Naive B cell (primary cell): ENCODE measurements at regions not wholly inside any gene's neighbourhood (a gene's known extent, or its start where the extent isn't known, plus 50 kb on each side); places are given as distances from the start of the nearest gene placed in this dataset.

Source experiments
- ATAC-seq, 2 donors: fragments of 150-1000 bp; cut with Tn5 transposase; 2 replicates each; pipeline ENCODE4 v1.10.0; 2021; ENCODE audit warnings: low read depth in 2 of 2, mild to moderate bottlenecking in 2 of 2, moderate library complexity in 2 of 2
- DNase-seq: peaks from one replicate; pipeline ENCODE4 v3.0.0; 2022
- H3K27ac Mint-ChIP-seq, 6 donors: one replicate each; pipeline ENCODE4 v1.8.0; 2020 to 2022; ENCODE audit warnings: mild to moderate bottlenecking in 6 of 6, mixed read lengths in 6 of 6, moderate library complexity in 5 of 6, inconsistent platforms in 2 of 6
- H3K27me3 Mint-ChIP-seq, 3 donors: one replicate each; pipeline ENCODE4 v1.8.0; 2021 to 2022; ENCODE audit warnings: mixed read lengths in 3 of 3, mild to moderate bottlenecking in 1 of 3
- H3K36me3 Mint-ChIP-seq, 2 donors: one replicate each; pipeline ENCODE4 v1.8.0; 2020 to 2022; ENCODE audit warnings: mixed read lengths in 2 of 2, inconsistent platforms in 1 of 2, mild to moderate bottlenecking in 1 of 2
- H3K4me1 Mint-ChIP-seq, 3 donors: one replicate each; pipeline ENCODE4 v1.8.0; 2020 to 2022; ENCODE audit warnings: mixed read lengths in 3 of 3, inconsistent platforms in 1 of 3, mild to moderate bottlenecking in 1 of 3, moderate library complexity in 1 of 3
- H3K4me3 Mint-ChIP-seq, 8 donors: one replicate each; pipeline ENCODE4 v1.8.0; 2020 to 2022; ENCODE audit warnings: mild to moderate bottlenecking in 8 of 8, mixed read lengths in 8 of 8, moderate library complexity in 8 of 8, inconsistent platforms in 2 of 8
- H3K9me3 Mint-ChIP-seq, 7 donors: one replicate each; pipeline ENCODE4 v1.8.0; 2020 to 2022; ENCODE audit warnings: mixed read lengths in 7 of 7, mild to moderate bottlenecking in 5 of 7, inconsistent platforms in 2 of 7, moderate library complexity in 1 of 7

DNA sequence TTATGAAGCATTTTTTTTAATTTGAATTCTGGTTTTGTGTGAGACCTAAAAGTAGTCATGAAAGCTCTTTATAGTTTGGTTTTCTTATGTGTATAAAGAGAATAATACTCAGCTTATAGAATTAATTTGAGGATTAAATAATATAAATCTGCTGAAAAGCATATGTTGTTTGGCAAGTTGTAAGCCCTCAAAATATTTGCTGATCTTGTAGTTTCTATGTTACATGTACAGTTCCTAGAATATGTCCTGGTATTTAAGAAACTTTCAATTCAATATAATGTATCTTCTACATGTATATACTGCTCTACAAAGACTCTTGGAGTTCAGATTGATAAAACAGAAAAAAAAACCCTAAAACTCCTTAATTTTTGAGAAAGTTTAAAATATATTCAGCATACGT is 605.5 kb upstream of the FAM98A start:
- Mint-ChIP-seq H3K36me3 (peaks cover 0 to 8% of the 10 kb centered on the region in 2 donors), H3K27me3 (no peaks in the 10 kb centered on the region), H3K4me1 (no peaks in the 10 kb centered on the region), H3K27ac (no peak overlapping the region), H3K9me3 (peaks cover 5 to 22% (median 13%) of the 10 kb centered on the region in 7 donors), H3K4me3 (no peak overlapping the region)
- DNase-seq (no peak), ATAC-seq (no peak)

DNA sequence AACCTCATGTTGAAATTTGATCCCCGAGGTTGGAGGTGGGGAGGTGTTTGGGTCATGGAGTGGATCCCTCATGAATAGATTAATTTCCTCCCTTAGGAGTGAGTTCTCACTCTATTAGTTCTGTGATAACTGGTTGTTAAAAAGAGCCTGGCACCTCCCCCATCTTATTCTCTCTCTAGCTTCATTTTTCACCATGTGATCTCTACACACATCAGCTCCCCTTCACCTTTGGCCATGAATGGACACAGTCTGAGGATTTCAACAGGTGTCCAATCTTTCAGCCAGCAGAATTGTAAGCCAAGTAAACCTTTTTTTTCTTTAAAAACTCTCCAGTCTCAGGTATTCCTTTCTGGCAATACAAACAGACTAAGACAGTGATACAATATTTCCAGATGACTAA is 602.0 kb upstream of the FAM98A start:
- Mint-ChIP-seq H3K9me3 (peaks cover 0 to 22% (median 5%) of the 10 kb centered on the region in 7 donors), H3K4me1 (no peaks in the 10 kb centered on the region), H3K4me3 (no peak overlapping the region), H3K27ac (no peak overlapping the region), H3K27me3 (no peaks in the 10 kb centered on the region), H3K36me3 (no peaks in the 10 kb centered on the region)
- ATAC-seq: no peak
- no peak for DNase-seq

DNA sequence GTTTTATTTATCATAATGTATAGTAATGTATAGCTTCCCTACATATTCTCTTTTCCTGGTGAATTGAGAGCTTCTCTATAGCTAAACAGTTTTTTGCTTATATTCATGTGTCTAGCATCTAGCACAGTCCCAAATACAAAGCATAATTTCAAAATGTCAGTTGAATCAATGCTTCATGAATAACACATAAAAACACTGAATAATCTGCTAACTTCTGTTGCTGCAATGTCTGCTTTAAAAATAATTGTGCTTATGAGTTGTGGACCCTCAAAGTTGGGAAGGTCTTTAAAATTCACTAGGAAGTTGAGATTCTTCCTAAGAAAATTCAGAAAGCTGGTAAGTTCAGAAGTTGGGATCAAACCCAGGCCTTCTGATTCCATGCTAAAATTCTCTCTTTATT is 600.9 kb upstream of the FAM98A start:
- no peak overlapping the region for H3K4me3 Mint-ChIP-seq
- no peaks in the 10 kb centered on the region for H3K27me3 Mint-ChIP-seq
- no peak for ATAC-seq
- H3K27ac Mint-ChIP-seq: no peak overlapping the region
- peaks cover 0 to 22% (median 2%) of the 10 kb centered on the region in 7 donors for H3K9me3 Mint-ChIP-seq
- DNase-seq: no peak
- H3K36me3 Mint-ChIP-seq: no peaks in the 10 kb centered on the region
- H3K4me1 Mint-ChIP-seq: no peaks in the 10 kb centered on the region

DNA sequence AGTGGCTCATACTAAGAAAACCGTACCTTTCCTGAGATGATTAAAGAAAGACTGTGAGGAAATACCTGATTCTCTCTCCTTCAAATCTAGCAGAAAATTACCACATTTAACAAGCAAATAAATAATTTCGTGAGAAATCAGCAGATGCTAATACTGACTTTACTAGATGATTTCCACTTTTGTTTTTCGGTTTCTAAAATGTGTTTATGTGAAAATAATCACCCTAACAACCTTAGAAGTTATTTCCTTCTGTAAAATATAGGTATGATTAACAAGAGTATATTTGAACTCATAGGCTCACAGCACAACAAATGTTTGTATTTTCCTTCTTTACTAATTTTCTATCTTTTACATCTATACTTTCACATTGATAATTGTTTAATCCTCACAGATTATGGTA is 594.1 kb upstream of the FAM98A start:
- H3K27me3 Mint-ChIP-seq: no peaks in the 10 kb centered on the region
- no peaks in the 10 kb centered on the region for H3K4me1 Mint-ChIP-seq
- peaks cover 0 to 19% (median 0%) of the 10 kb centered on the region in 7 donors for H3K9me3 Mint-ChIP-seq
- no peaks in the 10 kb centered on the region for H3K36me3 Mint-ChIP-seq
- ATAC-seq (no peak), DNase-seq (no peak)
- no peak overlapping the region for H3K27ac Mint-ChIP-seq
- no peak overlapping the region for H3K4me3 Mint-ChIP-seq

DNA sequence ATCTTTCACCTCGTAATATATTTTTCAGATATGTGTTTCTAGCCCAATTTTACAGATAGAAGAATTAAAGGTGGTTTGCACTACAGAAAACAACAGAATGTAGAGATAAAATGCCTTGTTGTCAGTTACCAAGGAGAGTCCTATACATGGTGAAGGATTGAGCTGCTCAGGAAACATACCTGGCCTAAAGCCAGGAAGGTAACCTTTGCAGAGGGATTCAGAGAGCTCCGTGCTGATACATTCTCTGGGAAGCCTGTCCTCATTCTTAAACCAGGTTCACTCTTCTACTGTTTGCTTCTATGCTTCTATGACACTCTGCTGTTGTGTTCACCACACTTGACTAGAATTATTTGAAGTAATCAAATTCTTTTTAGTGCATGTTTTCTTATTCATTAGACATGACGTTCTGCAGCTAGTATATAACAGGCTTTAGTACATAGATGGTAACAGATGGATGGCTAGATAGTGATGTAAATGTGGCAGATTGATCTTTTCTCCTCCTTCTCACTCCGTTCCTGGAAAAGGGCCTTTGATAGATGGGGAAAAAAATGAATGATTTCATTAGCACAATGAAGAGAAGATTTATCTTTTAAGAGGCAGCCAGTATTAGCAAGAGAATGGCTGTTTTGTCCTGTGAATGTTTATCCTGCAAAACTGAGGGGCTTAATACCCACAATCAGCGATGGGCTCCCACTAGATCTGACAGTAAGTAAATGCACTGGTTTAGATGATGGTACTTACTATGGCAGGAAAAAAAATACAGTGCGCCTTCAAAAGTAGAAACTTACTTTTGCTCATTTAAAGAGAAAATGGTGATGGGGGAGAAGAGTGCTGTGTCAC is 589.6 kb upstream of the FAM98A start:
- no peaks in the 10 kb centered on the region for H3K27me3 Mint-ChIP-seq
- no peaks in the 10 kb centered on the region for H3K4me1 Mint-ChIP-seq
- H3K4me3 Mint-ChIP-seq: no peak overlapping the region
- H3K27ac Mint-ChIP-seq: no peak overlapping the region
- H3K36me3 Mint-ChIP-seq: no peaks in the 10 kb centered on the region
- DNase-seq (no peak), ATAC-seq (no peak)
- peaks cover 0 to 10% (median 3%) of the 10 kb centered on the region in 7 donors for H3K9me3 Mint-ChIP-seq

DNA sequence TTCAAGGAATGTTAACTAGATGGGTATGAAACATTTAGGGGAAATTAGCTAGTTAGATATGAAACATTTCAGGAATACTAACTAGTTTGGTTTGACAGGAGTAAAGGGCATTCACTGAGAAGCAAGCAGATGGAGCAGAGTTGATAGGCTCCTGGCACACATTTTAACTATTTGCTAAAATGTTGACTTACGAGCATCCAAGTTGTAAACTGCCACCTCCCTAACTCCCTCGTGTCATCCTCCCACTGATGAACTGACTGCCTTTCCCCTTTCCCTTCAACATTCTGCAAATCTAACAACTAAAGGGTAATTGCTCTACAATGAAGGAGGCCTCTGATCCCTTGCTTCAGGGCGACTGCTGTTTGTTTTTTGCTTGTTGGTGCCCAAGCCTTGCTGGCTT is 580.4 kb upstream of the FAM98A start:
- H3K27ac Mint-ChIP-seq: no peak overlapping the region
- DNase-seq (no peak), ATAC-seq (no peak)
- H3K4me1 Mint-ChIP-seq: no peaks in the 10 kb centered on the region
- peaks cover 0 to 4% (median 0%) of the 10 kb centered on the region in 3 donors for H3K27me3 Mint-ChIP-seq
- peaks cover 0 to 13% (median 7%) of the 10 kb centered on the region in 7 donors for H3K9me3 Mint-ChIP-seq
- no peak overlapping the region for H3K4me3 Mint-ChIP-seq
- no peaks in the 10 kb centered on the region for H3K36me3 Mint-ChIP-seq

DNA sequence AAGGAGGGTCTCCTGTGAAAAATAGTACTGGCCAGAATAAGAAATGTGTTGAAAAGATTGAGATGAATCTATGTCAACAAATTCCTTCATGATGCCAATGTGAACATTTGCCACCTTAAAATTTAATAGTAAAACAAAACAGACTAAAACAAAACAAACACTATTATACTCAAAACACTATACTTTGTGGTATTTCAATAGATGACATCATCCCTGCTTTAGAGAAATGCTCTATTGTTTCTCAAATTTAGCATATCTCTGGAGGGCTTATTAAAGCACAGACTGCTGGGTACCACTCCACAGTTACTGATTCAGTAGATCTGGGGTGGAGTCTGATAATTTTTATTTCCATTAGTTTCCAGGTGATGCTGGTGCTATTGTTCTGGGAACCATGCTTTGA is 579.4 kb upstream of the FAM98A start:
- H3K4me3 Mint-ChIP-seq: no peak overlapping the region
- no peak for DNase-seq
- peaks cover 0 to 8% (median 5%) of the 10 kb centered on the region in 7 donors for H3K9me3 Mint-ChIP-seq
- peaks cover 0 to 4% (median 0%) of the 10 kb centered on the region in 3 donors for H3K27me3 Mint-ChIP-seq
- H3K4me1 Mint-ChIP-seq: no peaks in the 10 kb centered on the region
- H3K36me3 Mint-ChIP-seq: no peaks in the 10 kb centered on the region
- no peak for ATAC-seq
- H3K27ac Mint-ChIP-seq: no peak overlapping the region

DNA sequence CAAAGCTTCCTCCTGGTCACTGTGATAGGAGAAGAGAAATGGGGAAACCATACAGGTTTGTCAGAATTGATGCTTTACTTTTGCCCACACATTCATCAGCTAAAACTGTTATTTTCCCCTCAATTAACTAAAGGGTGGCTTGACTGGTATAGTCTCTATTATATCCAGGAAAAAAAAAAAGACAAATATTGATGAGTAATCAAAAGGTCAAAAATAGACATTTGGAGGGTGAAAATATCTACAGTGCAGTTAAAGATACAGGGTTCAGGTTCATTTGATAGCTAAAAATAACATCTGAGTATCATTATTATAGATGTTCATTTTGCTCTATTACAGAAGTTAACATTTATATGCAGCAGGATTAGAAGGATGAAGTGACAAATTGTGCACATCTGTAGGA is 577.6 kb upstream of the FAM98A start:
- no peak overlapping the region for H3K4me3 Mint-ChIP-seq
- H3K27ac Mint-ChIP-seq: no peak overlapping the region
- no peaks in the 10 kb centered on the region for H3K4me1 Mint-ChIP-seq
- DNase-seq (no peak), ATAC-seq (no peak)
- H3K36me3 Mint-ChIP-seq: no peaks in the 10 kb centered on the region
- peaks cover 0 to 4% (median 0%) of the 10 kb centered on the region in 3 donors for H3K27me3 Mint-ChIP-seq
- H3K9me3 Mint-ChIP-seq: peaks cover 1 to 10% (median 6%) of the 10 kb centered on the region in 7 donors

DNA sequence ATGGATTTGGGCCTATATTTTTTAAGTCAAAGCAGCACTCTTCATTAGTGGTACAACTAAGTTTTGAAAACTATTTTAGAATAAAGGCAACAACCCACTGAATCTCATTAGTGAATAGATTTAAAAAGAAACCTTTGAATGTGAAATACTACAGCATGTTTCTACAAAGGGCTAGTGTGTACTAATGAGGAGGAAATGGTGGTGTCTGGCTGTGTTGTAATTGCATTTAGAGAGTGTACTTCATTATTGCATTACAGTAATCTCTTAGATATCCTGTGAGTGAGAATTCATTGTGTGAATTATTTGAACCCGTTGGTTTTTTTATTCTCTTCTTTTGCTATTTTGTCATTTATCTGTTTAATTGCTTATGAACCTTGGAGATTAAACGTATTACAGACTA is 575.4 kb upstream of the FAM98A start:
- no peak for ATAC-seq
- Mint-ChIP-seq H3K4me3 (no peak overlapping the region), H3K4me1 (no peaks in the 10 kb centered on the region), H3K27me3 (peaks cover 0 to 4% (median 0%) of the 10 kb centered on the region in 3 donors), H3K27ac (no peak overlapping the region), H3K36me3 (no peaks in the 10 kb centered on the region), H3K9me3 (peaks cover 3 to 26% (median 10%) of the 10 kb centered on the region in 7 donors)
- DNase-seq: no peak

DNA sequence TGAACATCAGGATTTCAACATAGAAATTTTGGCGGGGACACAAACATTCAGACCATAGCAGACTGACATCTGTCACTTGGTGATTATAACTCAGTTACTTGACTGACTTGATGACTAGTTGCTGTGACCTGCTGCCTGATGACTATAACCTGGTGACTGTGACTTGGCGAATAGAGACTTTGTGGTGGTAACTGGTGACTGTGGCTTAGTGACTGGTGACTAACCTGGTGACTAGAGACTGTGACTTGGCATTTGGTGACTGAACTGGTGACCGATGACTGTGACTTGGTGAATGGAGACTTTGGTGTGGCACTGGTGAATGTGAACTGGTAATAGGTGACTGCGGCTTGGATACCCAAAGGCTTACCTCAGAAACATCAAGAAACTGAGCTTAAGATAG is 563.1 kb upstream of the FAM98A start:
- DNase-seq (no peak), ATAC-seq (no peak)
- Mint-ChIP-seq H3K27ac (no peak overlapping the region), H3K9me3 (peaks cover 0 to 2% (median 0%) of the 10 kb centered on the region in 7 donors), H3K27me3 (no peaks in the 10 kb centered on the region), H3K36me3 (no peaks in the 10 kb centered on the region), H3K4me3 (no peak overlapping the region), H3K4me1 (no peaks in the 10 kb centered on the region)

DNA sequence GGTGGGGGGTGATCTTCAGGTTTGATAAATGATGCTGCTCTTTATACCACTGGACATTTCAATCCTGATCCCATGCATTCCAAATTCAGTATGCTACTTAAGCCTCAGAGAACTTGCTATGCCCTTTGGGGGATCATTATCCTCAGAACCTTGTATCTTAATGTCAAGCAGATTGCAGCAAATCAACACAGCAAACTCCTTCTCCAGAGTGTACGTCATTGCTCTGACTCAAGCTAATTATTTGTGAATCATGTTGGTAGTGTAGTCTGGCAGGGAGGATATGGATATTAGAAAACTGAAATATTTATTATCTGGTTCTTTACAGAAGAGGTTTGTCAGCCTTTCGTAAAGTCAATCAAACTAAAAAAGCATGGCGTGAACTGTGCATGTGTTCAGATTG is 562.5 kb upstream of the FAM98A start:
- DNase-seq (no peak), ATAC-seq (no peak)
- Mint-ChIP-seq H3K9me3 (peaks cover 0 to 2% (median 0%) of the 10 kb centered on the region in 7 donors), H3K4me1 (no peaks in the 10 kb centered on the region), H3K36me3 (no peaks in the 10 kb centered on the region), H3K4me3 (no peak overlapping the region), H3K27ac (no peak overlapping the region), H3K27me3 (no peaks in the 10 kb centered on the region)

DNA sequence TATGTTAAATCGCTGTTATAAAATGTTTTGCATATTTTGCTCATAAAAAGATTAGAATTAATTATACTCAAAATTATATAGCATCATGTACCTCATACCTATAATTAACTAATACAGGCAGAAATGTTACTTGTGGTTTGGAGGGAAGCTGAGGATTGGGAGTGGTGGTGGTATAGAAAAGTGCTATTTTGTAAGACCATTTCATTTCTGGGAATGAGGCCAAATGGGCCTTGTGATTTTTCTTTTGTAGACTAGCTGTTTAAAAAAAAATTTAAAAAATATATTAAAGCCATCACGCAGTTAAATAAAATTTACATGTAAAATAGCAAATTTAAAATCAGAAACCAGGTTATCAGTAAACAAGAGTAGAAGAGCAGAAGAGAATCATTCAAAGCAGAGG is 560.8 kb upstream of the FAM98A start:
- Mint-ChIP-seq H3K27me3 (no peaks in the 10 kb centered on the region), H3K4me1 (no peaks in the 10 kb centered on the region), H3K36me3 (no peaks in the 10 kb centered on the region), H3K27ac (no peak overlapping the region), H3K4me3 (no peak overlapping the region), H3K9me3 (peaks cover 0 to 2% (median 0%) of the 10 kb centered on the region in 7 donors)
- ATAC-seq (no peak), DNase-seq (no peak)

DNA sequence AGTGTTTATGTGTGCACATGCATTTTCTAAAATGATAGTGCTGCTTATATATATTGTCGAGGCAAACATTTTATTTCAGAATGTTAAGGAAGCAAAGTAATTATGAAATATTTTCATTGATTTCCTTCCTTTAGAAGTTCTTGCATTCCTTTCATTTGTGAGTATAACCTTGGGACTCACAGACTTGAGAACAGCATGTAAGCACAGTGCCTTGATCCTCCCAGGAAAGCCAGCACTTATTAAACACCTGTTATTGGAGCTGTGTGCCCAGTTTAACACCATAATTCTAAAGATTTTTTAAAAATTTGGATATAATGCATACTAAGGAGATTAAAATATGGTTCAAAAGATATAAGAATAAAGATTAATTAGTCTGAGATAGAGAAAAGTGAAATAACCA is 554.4 kb upstream of the FAM98A start:
- no peak for DNase-seq
- no peaks in the 10 kb centered on the region for H3K4me1 Mint-ChIP-seq
- H3K4me3 Mint-ChIP-seq: no peak overlapping the region
- H3K9me3 Mint-ChIP-seq: peaks cover 2 to 13% (median 5%) of the 10 kb centered on the region in 7 donors
- no peak overlapping the region for H3K27ac Mint-ChIP-seq
- ATAC-seq: no peak
- no peaks in the 10 kb centered on the region for H3K27me3 Mint-ChIP-seq
- no peaks in the 10 kb centered on the region for H3K36me3 Mint-ChIP-seq

DNA sequence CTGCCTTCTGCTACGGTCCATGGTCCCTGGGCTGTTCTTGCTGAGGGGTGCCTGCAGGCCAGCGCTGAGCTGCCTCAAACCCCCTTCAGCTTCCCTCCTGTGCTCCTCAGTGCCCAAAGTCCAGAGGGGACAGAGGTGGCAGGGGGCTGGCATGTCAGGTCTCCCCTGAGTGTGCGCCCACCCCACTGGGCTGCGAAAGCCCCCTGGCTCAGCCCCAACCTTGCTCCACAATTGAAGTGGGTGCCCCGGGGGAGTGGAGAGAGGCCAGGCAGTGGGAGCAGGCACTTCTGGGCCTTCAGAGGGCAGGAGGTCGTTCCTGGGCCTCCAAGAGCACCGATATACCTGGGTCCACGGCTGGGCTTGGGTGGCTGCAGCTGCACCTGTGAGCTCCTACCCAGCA is 548.7 kb upstream of the FAM98A start:
- Mint-ChIP-seq H3K27ac (no peak overlapping the region), H3K9me3 (peaks cover 2 to 13% (median 6%) of the 10 kb centered on the region in 7 donors), H3K36me3 (no peaks in the 10 kb centered on the region), H3K27me3 (no peaks in the 10 kb centered on the region), H3K4me3 (no peak overlapping the region), H3K4me1 (no peaks in the 10 kb centered on the region)
- DNase-seq: no peak
- no peak for ATAC-seq
